Kidney epithelial cell (primary cell): ENCODE measurements at regions not wholly inside any gene's neighbourhood (a gene's known extent, or its start where the extent isn't known, plus 50 kb on each side); places are given as distances from the start of the nearest gene placed in this dataset.

Experiments
- DNase-seq: peaks from one replicate; pipeline ENCODE4 v3.0.0-alpha.2; 2010; ENCODE audit warnings: low read depth
- H3K27me3 ChIP-seq: 2 replicates; pipeline ENCODE4 v1.6.0; 2011; ENCODE audit warnings: low read length; ENCODE audit not compliant: control insufficient read depth, insufficient read depth
- H3K36me3 ChIP-seq: 2 replicates; pipeline ENCODE4 v1.5.1; 2011; ENCODE audit warnings: low read length; ENCODE audit not compliant: control insufficient read depth, insufficient read depth
- H3K4me3 ChIP-seq: 2 replicates; pipeline ENCODE4 v1.5.1; 2011; ENCODE audit warnings: low read depth, mild to moderate bottlenecking, control low read depth, low read length
- CTCF ChIP-seq: IDR thresholded peaks from 2 replicates; pipeline ENCODE4 v1.5.1; 2011; ENCODE audit warnings: mild to moderate bottlenecking, moderate library complexity, low read length, control low read depth, inconsistent platforms; ENCODE audit not compliant: insufficient read depth, poor library complexity, severe bottlenecking

- no peak overlapping the region for H3K4me3 ChIP-seq
- DNase-seq, result no peak
- no peaks in the 10 kb centered on the region for H3K27me3 ChIP-seq
- no peaks in the 10 kb centered on the region for H3K36me3 ChIP-seq
- no peak for TF ChIP-seq CTCF
These were observed 392.5 kb upstream of the TRAM1L1 start for GRCh38 chr4:117477925-117478324.

GRCh38 chr4:117478702-117479101 lies 393.3 kb upstream of the TRAM1L1 start:
- no peak for TF ChIP-seq CTCF
- H3K4me3 ChIP-seq, result no peak overlapping the region
- no peaks in the 10 kb centered on the region for H3K36me3 ChIP-seq
- H3K27me3 ChIP-seq, result no peaks in the 10 kb centered on the region
- DNase-seq, result no peak

GRCh38 chr4:117479673-117480072 lies 394.3 kb upstream of the TRAM1L1 start:
- Histone ChIP-seq H3K36me3 (no peaks in the 10 kb centered on the region), H3K4me3 (no peak overlapping the region), H3K27me3 (no peaks in the 10 kb centered on the region)
- no peak for TF ChIP-seq CTCF
- DNase-seq, result no peak

- no peak for DNase-seq
- Histone ChIP-seq H3K27me3 (no peaks in the 10 kb centered on the region), H3K36me3 (no peaks in the 10 kb centered on the region), H3K4me3 (no peak overlapping the region)
- TF ChIP-seq CTCF, result no peak
These were observed 396.4 kb upstream of the TRAM1L1 start for GRCh38 chr4:117481742-117482141.

- no peaks in the 10 kb centered on the region for H3K36me3 ChIP-seq
- no peaks in the 10 kb centered on the region for H3K27me3 ChIP-seq
- H3K4me3 ChIP-seq, result no peak overlapping the region
- no peak for TF ChIP-seq CTCF
- no peak for DNase-seq
These were observed 403.3 kb upstream of the TRAM1L1 start for GRCh38 chr4:117488692-117489091.

GRCh38 chr4:117489107-117489506 lies 403.7 kb upstream of the TRAM1L1 start:
- Histone ChIP-seq H3K27me3 (no peaks in the 10 kb centered on the region), H3K36me3 (no peaks in the 10 kb centered on the region), H3K4me3 (no peak overlapping the region)
- no peak for TF ChIP-seq CTCF
- no peak for DNase-seq
